Fibroblast of mammary gland (primary cell): ENCODE measurements at regions not wholly inside any gene's neighbourhood (a gene's known extent, or its start where the extent isn't known, plus 50 kb on each side); places are given as distances from the start of the nearest gene placed in this dataset.

Experiments
- DNase-seq: peaks from one replicate; pipeline ENCODE4 v3.0.0-alpha.2; 2010; ENCODE audit warnings: low read depth
- H3K4me3 ChIP-seq: 2 replicates; pipeline ENCODE4 v1.5.1; 2011; ENCODE audit warnings: low read depth, mild to moderate bottlenecking, low read length, moderate library complexity; ENCODE audit not compliant: control insufficient read depth
- CTCF ChIP-seq: conservative IDR thresholded peaks from 2 replicates; pipeline ENCODE4 v1.5.1; 2011; ENCODE audit warnings: low read depth, low read length, inconsistent platforms; ENCODE audit not compliant: control insufficient read depth, insufficient read depth

- H3K4me3 ChIP-seq = no peak overlapping the region
- TF ChIP-seq CTCF = no peak
- no peak for DNase-seq
Measured at GRCh38 chr10:123463698-123464097, 202.5 kb upstream of the GPR26 start.

DNA sequence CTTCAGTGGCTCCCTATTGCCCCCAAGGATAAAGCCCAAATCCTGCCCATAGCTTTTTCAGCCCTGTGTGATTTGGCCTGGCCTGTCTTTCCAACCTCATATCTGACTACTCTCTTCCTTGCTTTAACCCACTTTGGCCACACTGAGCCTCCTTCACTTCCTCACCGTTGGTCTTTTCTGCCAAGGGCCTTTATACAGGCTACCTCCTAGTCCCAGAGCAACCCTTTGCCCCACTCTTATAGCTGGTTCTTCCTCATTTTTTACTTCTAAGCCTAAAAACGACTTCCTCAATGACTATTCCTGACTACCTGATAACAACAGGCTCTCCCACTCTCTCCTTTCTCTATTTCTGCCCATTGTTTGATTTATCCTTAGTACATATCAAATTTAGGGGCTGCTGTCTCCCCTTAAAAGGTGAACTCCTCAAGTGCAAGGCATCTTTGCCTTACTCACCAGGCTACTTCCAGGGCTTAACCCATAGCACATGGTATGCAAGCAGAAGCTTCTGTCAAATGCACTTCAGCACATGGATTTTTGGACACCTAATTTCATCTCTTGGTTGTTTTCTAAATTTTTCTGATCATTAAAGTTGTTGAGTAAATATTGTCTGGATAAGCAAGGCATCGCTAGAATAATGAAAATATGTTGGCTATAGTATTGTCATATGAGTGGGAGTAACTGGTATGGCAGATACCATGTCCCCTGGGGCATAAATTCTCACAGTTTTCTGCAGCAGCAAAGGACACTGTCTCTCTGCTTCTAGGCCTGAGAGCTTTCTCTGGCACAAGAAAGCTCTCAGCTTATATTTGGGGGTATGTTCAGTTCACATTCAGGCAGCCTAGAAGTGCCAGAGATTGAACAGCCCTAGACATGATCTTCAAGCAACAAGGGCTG is 201.5 kb upstream of the GPR26 start:
- DNase-seq = no peak
- no peak overlapping the region for H3K4me3 ChIP-seq
- no peak for TF ChIP-seq CTCF

DNA sequence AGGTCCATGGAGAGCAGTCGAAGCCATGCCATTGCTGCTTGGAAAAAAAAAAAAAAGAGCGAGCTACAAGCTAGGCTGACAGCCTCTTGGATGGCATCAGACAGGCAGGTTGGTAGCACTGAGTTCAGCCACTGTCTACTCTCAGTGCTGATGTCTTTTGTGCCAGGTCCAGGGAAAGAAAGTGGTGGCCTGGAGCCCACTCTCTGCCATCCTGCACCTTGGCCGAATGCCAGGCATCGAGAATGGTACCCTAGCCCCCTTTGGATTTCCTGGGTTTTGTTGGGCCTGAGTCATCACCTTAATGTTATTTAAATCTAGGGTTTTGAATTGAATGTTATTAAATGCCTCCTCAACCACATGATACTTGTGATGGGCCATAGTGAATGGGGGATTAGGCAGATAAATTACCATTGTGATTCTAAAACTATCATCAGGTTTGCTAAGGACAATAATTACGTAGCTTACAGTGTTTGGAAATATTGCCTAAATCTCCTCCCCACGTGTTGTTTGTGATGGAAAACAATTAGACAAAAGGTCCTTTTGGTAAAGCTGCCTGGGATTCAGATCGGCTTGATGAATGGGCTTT is 195.7 kb upstream of the GPR26 start:
- H3K4me3 ChIP-seq = no peak overlapping the region
- no peak for DNase-seq
- TF ChIP-seq CTCF = no peak

- DNase-seq = no peak
- H3K4me3 ChIP-seq = no peak overlapping the region
- TF ChIP-seq CTCF = no peak
Measured at GRCh38 chr10:123471811-123472210, 194.3 kb upstream of the GPR26 start.

DNA sequence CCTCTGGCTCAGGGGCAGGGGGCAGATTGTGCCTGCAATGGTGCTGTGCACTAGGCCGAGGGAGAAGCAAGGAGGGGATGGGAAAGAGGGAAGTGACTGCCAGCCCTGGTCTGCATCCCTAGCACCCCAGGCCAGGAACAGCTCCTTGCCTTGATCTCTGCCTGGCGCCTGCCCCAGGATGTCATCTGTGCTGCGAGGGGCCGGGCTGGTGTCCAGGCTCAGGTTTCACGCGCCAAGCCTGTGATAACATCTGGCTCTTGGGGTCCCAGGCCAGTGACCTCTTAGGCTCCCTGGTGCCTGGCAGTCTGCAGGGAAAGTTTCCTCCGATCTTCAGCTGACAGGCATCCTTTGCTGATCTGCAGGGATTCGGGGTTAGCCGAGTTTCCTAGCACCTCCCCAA is 193.5 kb upstream of the GPR26 start:
- TF ChIP-seq CTCF = no peak
- H3K4me3 ChIP-seq = no peak overlapping the region
- DNase-seq = no peak

- H3K4me3 ChIP-seq = no peak overlapping the region
- no peak for TF ChIP-seq CTCF
- DNase-seq = no peak
Measured at GRCh38 chr10:123474700-123475099, 191.5 kb upstream of the GPR26 start.
